GM19467 (cell line): ENCODE measurements at regions not wholly inside any gene's neighbourhood (a gene's known extent, or its start where the extent isn't known, plus 50 kb on each side); places are given as distances from the start of the nearest gene placed in this dataset.

Source experiments
- ATAC-seq: cut with Tn5 transposase; IDR thresholded peaks from one replicate; pipeline ENCODE4 v1.9.1; 2021; ENCODE audit warnings: mild to moderate bottlenecking, moderate library complexity; ENCODE audit not compliant: unreplicated experiment

GRCh38 chr18:24560511-24560981 lies 100.1 kb downstream of the HRH4 start:
- no peak for ATAC-seq

GRCh38 chr18:24561369-24561965 lies 101.0 kb downstream of the HRH4 start:
- ATAC-seq = no peak

GRCh38 chr18:24567199-24567598 lies 106.8 kb downstream of the HRH4 start:
- ATAC-seq = no peak

GRCh38 chr18:24570716-24571115 lies 110.3 kb downstream of the HRH4 start:
- no peak for ATAC-seq

GRCh38 chr18:24582771-24583170 lies 122.3 kb downstream of the HRH4 start:
- no peak for ATAC-seq

- no peak for ATAC-seq
Measured at GRCh38 chr18:24584205-24584604, 123.8 kb downstream of the HRH4 start.

GRCh38 chr18:24584813-24585212 lies 124.4 kb downstream of the HRH4 start:
- no peak for ATAC-seq

GRCh38 chr18:24585996-24586566 lies 125.6 kb downstream of the HRH4 start:
- ATAC-seq = no peak

- no peak for ATAC-seq
Measured at GRCh38 chr18:24586662-24587360, 126.4 kb downstream of the HRH4 start.

- ATAC-seq = no peak
Measured at GRCh38 chr18:24588440-24588839, 128.0 kb downstream of the HRH4 start.

- ATAC-seq = no peak
Measured at GRCh38 chr18:24590946-24591345, 130.5 kb downstream of the HRH4 start.

- no peak for ATAC-seq
Measured at GRCh38 chr18:24593401-24593800, 133.0 kb downstream of the HRH4 start.

GRCh38 chr18:24593886-24594285 lies 133.4 kb downstream of the HRH4 start:
- ATAC-seq = no peak

GRCh38 chr18:24595561-24596031 lies 135.2 kb downstream of the HRH4 start:
- no peak for ATAC-seq

GRCh38 chr18:24600076-24600654 lies 139.7 kb downstream of the HRH4 start:
- no peak for ATAC-seq

GRCh38 chr18:24601585-24601984 lies 141.1 kb downstream of the HRH4 start:
- no peak for ATAC-seq

GRCh38 chr18:24602201-24602600 lies 141.8 kb downstream of the HRH4 start:
- no peak for ATAC-seq

GRCh38 chr18:24603151-24603550 lies 142.7 kb downstream of the HRH4 start:
- ATAC-seq = no peak

- ATAC-seq = no peak
Measured at GRCh38 chr18:24605444-24605843, 145.0 kb downstream of the HRH4 start.

GRCh38 chr18:24609254-24609653 lies 148.8 kb downstream of the HRH4 start:
- ATAC-seq = no peak

- no peak for ATAC-seq
Measured at GRCh38 chr18:24611075-24611474, 150.6 kb downstream of the HRH4 start.
